Activated T-cell treated with anti-CD3 and anti-CD28 coated beads for 1 hour (primary cell): ENCODE measurements at regions not wholly inside any gene's neighbourhood (a gene's known extent, or its start where the extent isn't known, plus 50 kb on each side); places are given as distances from the start of the nearest gene placed in this dataset.
A peak's percentile ranks its signal among the peaks of the same experiment; 100 is the strongest.
"Not testable (repeated sequence)": the region's sequence is repeated elsewhere in the genome, so short reads cannot be mapped to it uniquely, and the experiment has no call there.

ENCODE experiments used
- DNase-seq: peaks from one replicate; pipeline ENCODE4 v3.0.0-alpha.2; 2020; ENCODE audit warnings: low read depth

GRCh38 chr9:38185647-38186403 lies 116.8 kb upstream of the SHB start:
- DNase-seq = no peak

GRCh38 chr9:38183994-38184568 lies 115.1 kb upstream of the SHB start:
- DNase-seq = no peak

- no peak for DNase-seq
Measured at GRCh38 chr9:38182321-38182720, 113.3 kb upstream of the SHB start.

GRCh38 chr9:38181866-38182265 lies 112.8 kb upstream of the SHB start:
- DNase-seq = no peak

GRCh38 chr9:38181232-38181631 lies 112.2 kb upstream of the SHB start:
- no peak for DNase-seq

GRCh38 chr9:38180656-38181055 lies 111.6 kb upstream of the SHB start:
- DNase-seq = no peak

GRCh38 chr9:38179965-38180364 lies 110.9 kb upstream of the SHB start:
- no peak for DNase-seq

- no peak for DNase-seq
Measured at GRCh38 chr9:38178237-38178636, 109.2 kb upstream of the SHB start.

- no peak for DNase-seq
Measured at GRCh38 chr9:38177680-38178079, 108.7 kb upstream of the SHB start.

GRCh38 chr9:38176251-38176650 lies 107.2 kb upstream of the SHB start:
- no peak for DNase-seq

- DNase-seq = no peak
Measured at GRCh38 chr9:38175423-38175822, 106.4 kb upstream of the SHB start.

- DNase-seq = no peak
Measured at GRCh38 chr9:38172586-38172985, 103.6 kb upstream of the SHB start.

- DNase-seq = no peak
Measured at GRCh38 chr9:38171926-38172325, 102.9 kb upstream of the SHB start.

- no peak for DNase-seq
Measured at GRCh38 chr9:38171538-38171884, 102.5 kb upstream of the SHB start.

GRCh38 chr9:38170763-38171537 lies 101.9 kb upstream of the SHB start:
- DNase-seq = not testable (repeated sequence)

- DNase-seq = not testable (repeated sequence)
Measured at GRCh38 chr9:38170155-38170554, 101.1 kb upstream of the SHB start.

GRCh38 chr9:38166501-38166900 lies 97.5 kb upstream of the SHB start:
- no peak for DNase-seq

GRCh38 chr9:38164659-38165221 lies 95.7 kb upstream of the SHB start:
- DNase-seq = no peak

- DNase-seq = no peak
Measured at GRCh38 chr9:38163518-38163917, 94.5 kb upstream of the SHB start.

- DNase-seq = no peak
Measured at GRCh38 chr9:38162332-38163211, 93.5 kb upstream of the SHB start.

- peak; percentile 58 for DNase-seq
Measured at GRCh38 chr9:38160613-38161215, 91.7 kb upstream of the SHB start.

- no peak for DNase-seq
Measured at GRCh38 chr9:38159599-38159998, 90.6 kb upstream of the SHB start.
